ENCODE measurements at regions not wholly inside any gene's neighbourhood (a gene's known extent, or its start where the extent isn't known, plus 50 kb on each side); places are given as distances from the start of the nearest gene placed in this dataset.
"Not testable (repeated sequence)": the region's sequence is repeated elsewhere in the genome, so short reads cannot be mapped to it uniquely, and the experiment has no call there.

DNA sequence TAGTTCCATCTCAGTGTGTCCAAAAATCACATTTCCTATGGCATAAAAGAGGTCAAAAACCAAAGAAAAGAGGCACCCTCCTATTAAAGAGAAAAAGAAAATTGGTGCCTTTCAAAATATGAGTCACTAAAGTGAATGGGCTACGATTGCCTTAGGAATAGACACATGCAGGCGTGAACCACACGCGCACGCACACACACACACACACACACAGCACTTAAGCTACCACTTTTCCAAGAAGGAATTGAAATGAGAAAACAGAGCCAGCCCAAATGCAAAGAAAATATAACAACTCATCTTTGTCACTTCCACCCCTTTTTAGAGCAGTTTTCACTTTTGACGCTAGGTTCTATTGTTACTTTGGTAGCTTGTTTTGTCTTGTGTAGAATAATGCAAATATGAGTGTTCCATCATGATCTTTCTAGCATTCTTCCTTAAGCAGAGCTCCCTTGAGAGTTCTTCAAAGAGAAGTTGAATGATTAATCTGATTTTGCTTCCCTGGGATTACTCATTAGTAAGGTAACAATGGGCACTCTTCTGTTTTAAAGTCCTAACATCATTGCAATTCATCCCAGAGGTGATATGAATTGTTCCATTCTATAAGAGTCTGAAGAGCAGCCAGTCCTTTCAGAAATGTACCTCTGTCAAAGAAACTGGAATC lies 239.2 kb upstream of the GNPDA2 start:
- no peak for DNase-seq (ENCODE audit: low spot score)

DNA sequence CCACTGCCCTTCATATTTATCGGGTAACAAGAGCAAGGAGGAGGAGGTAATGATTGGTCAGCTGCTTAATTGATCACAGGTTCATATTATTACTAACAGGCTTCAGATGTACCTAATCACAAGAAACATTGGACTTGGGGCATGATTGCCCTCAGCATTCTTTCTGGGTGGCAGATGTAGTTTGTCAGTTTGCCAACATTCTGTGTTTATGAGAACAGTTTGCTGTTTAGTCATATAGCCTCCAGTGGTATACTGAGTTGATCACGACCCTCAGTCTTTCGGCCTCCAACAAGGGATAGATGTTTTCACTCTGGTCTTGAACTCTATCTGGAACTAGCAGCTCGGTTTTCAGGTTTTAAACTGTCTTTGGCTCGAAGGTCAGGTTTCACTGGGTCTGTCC lies 237.7 kb upstream of the GNPDA2 start:
- not testable (repeated sequence) for DNase-seq (ENCODE audit: low spot score)

DNA sequence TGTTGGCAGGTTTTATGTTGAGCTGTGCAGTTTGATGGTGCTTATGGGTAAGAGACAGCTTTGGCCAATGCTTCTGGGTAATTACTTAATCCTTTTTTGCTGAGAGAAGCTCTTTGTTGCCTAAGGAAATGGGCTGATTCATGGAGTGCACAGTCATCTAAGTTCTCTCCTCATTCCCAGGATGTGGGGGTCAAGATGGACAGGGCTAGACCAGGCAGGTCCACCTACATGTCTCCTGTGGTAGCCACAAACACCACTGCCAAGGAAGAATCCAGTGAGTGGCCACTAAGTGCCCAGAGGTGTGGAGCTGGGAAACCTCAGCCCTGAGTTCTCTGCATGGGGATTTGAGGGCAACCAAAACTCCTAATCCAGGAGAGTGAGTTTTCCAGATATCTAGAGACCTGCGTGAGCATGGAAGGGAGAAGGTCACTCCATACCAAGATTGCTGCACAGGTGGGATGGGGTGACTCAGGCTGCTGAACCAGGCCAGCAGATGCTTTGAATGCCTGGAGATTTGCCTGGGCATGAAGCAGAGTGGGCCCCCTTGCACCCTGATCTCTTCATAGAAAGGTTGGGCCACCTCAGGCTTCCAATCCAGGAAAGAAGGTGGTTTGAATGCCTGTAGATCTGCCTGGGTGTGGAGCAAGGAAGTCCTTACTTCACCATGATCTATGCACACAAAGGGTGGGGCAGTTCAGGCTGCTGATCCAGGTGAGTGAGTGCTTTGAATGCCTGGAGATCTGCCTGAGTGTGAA lies 234.8 kb upstream of the GNPDA2 start:
- DNase-seq (ENCODE audit: low spot score) = no peak

DNA sequence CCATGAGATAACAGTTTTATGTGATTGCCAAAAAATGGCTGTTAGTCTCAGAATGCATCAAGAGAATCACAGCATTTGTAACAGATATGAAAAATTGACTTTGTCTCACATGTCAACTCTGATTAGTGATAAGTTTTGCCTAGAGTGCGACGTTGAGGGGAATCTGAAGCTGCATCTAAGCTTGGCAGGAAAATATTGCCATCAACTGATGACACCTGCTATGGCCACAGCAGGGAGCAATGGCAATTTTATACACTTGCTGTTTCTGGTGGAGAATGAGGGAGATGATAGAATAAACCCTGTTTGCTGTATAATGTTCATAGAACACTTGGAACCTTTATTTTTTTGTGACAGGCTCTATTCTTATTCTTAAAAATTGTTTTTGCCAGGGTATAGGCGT lies 205.4 kb upstream of the GNPDA2 start:
- no peak for DNase-seq (ENCODE audit: low spot score)

DNA sequence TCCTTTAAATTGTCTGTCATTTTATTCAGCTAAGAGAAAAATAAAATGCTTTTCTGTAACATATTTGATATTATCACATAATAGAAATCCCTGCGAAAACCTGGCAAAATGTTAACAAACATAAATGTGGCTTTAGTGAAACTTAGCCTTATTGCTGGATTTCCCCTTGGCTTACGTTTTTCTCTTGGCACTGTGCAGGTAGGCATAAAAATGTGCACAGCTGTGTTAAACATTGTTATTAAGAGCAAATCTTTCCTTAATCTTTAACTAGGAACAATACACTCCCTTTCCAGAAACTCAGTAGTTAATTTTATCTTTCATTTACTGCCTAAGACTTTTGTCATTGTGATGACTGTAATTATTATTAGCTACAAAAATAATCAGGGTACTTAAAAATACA lies 202.4 kb upstream of the GNPDA2 start:
- DNase-seq (ENCODE audit: low spot score) = no peak

DNA sequence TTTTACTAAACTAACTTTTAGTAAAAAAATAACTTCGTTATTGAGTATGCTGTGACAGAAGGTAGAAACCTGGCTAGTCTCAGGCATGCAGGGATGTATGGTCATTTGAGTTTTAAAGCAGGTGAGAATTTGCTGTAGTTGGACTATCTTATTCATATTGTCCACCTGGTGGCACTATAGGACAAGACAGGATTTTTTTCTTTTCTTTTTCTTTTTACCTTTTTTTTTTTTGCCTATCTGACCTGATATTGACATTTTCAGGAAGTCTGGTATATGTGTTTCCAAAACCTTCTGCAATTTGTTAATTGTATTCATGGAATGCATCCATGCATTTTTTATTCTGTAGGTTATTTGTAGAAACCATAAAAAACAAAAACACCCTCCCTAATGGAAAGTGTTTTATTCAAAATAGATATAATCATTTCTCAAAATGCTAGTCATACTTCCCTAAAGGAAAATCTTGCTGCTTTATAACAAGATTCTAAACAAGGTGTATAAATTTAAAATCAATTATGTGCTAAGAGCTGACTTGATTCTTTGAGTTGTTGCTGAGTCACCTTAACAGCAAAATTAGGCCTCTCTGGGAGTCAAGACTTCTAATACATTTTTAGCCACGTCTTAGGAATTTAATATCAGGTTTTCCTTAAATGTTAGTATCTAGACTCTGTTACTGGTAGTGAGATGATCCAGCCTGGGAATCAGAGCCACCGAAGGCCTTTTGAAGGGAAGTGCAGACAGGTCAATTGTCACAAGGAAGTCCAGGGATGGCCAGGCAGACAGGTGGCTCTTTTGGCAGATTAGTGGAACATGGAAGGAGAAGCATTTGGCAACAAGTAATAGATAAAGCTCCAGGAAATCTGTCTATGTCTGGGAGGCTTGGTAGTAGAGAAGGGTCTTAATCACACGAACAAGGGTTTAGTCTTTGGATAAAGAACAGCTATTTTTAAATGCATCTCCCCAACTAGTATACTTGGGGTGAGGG lies 201.3 kb upstream of the GNPDA2 start:
- DNase-seq (ENCODE audit: low spot score) = peak; percentile 3

DNA sequence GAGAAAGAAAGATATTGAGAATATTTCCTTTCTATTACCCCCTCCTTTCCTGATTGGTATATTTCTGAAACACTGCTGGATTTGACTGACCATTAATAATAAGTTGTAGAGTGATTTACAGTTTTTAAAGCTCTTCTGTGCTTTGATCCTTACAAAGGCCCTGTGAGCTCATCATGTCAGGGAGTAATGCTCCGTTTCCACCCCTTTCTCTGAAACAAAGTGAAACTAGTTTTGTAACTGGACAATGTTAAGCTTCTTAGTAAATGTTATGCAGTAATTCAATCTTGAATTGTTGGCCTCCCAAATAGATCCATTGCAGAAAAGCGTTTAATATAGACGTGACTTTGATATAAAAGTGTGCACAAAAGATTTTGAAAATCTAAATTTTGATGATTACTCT lies 190.1 kb upstream of the GNPDA2 start:
- no peak for DNase-seq (ENCODE audit: low spot score)

DNA sequence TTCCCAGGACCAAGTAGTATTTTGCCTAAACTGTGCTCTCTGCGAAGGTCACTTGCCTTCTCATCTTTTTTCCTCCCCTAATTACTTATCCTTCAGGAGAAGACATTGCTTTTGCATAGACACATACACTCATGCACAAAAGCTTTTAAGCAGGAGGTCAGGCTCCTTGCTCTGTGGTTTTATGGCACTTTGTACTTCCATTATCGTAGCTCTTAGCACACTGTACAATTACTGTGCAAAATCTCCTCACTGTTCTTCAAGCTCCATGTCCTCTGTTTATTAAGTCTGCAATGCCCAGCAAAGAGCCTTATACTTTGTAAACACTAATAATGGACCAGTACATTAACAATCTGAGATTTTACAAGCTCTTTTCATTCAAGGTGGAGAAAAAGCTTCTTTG lies 188.4 kb upstream of the GNPDA2 start:
- no peak for DNase-seq (ENCODE audit: low spot score)

DNA sequence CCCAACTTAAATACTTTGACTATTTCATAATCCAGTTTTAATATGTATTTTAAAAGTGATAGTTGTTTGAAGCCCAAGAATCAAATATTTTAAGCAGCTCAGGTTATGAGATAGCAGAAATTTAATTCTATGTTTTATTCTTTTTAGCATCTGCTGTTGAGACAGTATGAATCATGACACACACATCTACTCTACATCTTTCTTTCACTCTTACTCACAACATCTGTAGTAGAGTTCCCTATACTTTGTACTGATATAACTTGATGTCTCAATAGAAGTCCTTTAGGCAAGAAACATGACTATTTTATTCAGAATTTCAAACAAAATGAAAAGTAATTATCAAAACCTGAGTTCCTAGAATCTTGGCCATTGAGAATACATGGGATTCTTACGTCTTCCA lies 187.9 kb upstream of the GNPDA2 start:
- no peak for DNase-seq (ENCODE audit: low spot score)

DNA sequence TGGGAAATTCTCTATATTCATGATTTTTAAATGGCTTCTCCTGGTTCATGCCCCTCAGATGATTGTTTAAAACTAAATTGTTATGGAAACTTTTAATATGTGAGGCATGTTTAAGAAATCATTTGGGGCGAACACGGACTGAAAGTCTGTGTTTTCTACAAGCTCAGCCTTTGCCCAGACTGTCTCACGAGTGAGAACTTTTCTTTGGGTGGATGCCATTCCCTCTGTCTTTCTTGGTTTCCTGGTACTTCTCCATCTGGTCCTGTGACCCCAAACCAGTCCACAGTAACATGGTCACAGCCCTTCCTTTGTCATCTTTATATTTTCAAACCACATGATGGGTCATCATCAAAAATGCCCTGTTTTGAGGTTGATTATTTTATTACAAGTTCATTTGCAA lies 186.6 kb upstream of the GNPDA2 start:
- DNase-seq (ENCODE audit: low spot score) = no peak

DNA sequence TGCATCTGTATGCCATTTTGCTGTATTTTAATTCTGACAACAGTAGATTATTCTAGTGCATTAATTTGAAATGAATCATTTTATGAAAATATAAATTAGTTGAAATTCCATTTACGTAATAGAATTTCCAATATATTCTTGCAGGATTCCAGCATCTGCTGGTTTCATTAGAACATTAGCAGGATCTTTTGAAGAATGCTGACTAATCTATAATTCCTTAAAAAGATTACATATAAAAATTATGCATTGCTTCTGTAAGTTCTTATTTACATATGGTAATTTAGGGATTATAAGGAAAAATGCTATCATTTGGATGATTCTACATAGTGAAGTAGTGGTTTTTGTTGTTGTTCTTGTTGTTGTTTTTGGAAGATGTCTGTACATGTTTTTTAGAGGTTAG lies 182.2 kb upstream of the GNPDA2 start:
- DNase-seq (ENCODE audit: low spot score) = no peak

DNA sequence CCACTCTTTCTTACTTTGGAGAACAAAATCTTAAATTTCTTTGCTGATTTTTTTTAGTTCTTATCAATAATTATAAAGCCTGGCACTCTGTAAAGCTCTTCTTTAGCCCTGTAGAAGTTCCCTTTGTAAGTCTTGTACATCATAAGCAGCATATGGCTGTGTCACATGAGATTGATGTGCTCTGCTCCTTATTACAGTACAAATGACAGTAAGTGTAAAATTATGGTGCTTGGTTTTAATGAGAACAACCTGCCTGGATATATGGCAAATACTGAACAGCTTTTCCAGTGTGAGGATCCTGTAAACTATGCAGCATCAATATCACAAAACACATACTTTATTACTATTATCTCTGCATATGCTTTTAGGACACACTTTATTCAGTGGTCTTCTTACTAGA lies 145.9 kb upstream of the GNPDA2 start:
- no peak for DNase-seq (ENCODE audit: low spot score)

DNA sequence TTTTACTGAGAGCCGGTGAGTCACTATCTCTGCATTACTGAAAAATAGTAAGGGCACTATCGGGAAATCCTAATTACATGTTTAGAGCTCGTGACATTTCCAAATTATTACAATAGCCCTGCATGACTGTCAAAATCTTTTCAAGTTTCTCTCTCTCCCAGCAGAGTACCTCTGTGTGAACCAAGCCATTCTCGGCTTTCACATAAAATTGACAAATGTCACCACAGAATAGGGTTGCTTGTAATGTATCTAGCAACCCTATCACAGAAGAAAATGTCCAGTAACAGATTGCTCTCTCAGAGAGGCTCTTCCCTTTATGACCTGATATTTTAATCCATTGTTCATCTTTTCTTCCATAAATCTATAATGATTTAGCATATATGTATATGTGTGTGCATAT lies 144.8 kb upstream of the GNPDA2 start:
- DNase-seq (ENCODE audit: low spot score) = no peak

DNA sequence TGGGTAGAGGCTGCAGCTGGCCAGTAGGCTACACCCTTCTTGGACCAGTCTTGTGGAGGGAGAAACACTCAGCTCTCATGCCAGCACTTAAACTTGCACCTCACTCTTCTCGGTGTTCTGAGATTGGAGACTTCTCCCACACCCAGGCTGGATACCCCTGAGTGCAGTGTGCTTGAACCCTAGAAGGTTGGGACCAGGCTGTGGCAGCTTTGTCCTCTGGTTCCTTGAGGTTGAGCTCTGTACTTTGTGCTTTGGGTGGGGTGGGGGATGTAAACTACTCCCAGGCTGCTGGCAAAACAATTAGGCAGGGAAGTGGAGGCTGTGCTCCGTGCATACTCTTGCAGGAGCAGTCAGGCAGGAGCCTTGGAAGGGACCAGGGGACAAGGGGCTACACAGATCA lies 143.6 kb upstream of the GNPDA2 start:
- DNase-seq (ENCODE audit: low spot score) = no peak

DNA sequence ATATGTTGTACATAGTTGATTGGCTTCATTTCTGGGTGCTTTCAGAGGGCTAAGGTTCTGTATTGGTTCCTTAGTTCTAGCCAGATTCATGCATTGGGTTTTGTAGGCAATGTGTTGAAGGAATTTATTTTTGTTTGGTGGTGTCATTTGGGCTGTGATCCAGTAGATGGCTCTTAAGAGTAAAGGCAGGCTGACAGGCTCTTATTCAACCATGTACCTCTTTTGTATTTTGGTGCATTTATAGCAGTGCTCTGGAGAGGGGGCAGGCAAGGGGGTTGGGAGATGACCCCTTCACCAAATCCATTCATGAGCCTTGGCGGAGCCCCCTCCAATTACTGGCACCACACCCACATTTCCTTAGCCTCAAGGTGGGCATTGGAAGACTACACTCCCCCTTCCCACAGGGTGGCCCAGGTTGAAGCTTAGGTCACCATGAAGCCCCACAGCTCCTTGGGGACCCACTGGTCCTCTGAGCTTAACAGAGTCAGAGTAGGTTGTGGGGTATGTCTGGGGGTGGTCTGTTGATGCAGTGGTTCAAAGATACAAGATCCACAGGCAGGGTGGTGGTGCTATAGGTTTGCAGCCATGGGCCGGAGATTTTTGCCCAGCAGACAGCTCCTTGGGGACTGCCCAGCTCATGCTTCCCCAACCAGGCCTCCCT lies 143.0 kb upstream of the GNPDA2 start:
- DNase-seq (ENCODE audit: low spot score) = no peak

DNA sequence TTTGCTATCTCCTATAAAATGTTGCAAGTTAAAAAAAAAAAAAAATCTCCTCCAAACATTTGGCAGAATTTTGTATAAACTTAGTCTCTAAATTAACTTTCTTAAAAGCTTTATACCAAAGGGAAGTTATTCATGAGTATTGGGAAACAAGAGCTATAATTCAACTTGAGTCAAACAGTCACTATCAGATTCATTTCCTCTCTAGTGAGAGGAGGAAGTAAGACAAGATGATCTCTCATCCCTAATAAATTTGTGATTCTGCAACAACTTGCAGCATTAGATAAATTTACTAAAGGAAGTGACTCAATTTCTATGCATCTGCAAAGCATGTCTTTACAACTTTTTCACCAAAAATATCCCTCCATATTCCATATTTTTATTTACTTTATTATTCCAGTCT lies 135.4 kb upstream of the GNPDA2 start:
- DNase-seq (ENCODE audit: low spot score) = no peak

DNA sequence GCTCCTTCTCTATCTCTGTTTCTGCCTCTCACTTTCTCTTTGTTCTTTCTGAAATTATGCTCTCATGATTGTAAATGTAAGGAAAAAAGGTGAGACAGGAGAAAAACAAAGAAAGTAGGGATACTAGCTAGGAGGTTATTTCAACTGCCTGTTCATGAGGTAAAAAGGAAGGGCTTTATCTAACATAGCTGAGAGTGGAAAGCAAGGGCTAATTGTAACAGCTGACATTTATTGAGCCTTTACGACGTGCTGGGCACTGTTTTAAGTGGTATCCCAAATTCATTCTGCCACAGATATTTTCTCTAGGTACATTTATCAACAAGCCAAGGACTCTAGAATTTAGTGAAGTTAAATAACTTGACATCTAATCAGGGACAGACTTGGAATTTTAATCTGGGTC lies 133.1 kb upstream of the GNPDA2 start:
- no peak for DNase-seq (ENCODE audit: low spot score)

DNA sequence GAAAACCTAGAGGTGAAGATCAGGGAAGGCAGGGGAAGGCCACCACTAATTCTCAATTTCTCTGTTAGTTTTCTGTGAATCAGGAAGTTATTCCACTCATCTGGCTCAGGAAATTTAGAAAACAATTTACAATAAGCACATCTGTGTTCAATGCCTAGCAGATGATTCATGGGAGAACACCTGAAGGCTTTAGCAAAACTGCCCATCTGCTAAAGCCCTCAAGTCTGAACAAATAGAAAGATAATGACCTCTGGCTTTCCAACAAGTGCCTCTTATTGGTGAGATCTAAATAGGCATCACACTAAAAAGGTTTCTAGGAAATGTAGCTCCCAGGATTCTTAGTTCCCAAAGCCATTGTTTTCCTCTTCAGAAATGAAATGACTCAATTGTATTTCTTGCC lies 122.1 kb upstream of the GNPDA2 start:
- DNase-seq (ENCODE audit: low spot score) = no peak

DNA sequence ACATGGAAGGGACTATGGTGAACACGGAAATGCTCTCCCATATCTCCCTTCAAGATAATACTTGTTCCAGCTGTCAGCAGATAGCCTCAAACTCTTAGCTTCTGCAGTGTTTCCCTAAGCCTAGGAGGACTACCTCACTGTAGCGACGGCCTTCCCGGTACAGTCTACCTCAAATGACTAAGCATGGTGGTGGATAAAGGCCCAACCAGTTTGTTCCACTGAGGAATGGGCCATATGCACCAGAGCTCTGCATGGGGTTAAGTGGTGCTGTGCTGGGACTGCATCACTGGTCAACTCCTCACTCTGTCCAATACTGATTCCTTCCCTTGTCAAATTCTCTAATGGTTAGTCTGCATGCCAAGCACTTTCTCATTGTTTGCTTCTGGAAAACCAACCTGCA lies 119.6 kb upstream of the GNPDA2 start:
- DNase-seq (ENCODE audit: low spot score) = no peak

DNA sequence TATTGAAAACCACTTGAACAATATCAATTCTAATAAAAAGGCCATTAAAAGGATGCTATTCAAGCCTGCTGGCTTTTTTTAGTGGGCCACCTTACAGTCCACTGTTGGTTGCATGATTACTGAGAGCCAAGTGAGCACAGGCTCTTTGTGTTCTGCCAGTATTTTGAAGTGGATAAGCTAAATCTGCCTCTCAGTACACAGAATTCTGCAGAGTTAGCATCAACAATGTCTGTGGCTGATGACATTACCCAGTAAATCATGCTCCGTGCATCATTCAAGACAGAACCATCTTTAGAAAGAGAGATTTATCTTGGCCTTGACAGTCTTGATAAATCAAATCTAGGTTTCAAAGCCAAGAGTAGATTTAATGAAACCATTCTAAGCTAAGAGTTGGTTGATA lies 119.0 kb upstream of the GNPDA2 start:
- DNase-seq (ENCODE audit: low spot score) = no peak

DNA sequence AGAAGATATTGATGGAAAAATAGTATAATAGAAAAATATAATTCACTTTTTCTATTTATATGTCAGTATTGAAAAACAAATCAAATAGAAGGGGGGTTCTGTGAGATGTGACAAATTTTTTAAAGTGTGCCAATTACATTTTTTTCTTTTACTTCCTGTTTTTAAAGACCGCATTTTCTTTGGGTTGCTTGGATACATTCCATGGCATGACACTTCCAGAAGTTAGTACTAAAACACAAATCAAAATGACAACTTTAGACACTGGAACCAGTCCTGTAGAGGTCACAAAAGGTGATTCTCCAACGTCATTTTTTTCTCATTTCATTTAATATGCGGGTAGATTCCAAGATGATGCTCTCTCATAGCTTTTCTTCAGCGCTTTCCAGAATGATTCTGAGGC lies 116.2 kb upstream of the GNPDA2 start:
- DNase-seq (ENCODE audit: low spot score) = no peak

DNA sequence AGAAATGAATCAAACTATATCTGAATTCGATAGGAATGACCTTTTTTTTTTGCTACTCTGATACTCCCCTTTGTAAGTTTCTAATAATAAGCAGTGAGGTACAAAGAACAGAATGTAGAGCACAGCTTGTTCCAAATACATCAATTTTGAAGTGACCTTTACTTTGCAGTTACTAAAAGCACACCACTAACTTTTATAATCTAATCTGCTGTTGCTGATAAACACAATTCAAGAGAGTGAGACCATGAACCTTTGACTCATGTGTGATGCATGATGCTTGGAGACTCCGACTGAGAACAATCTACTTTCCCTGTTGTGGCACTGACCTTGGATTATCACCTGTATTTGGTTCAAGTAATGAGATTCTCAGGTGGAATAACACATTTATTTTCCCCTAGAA lies 91.6 kb upstream of the GNPDA2 start:
- no peak for DNase-seq (ENCODE audit: low spot score)

All from activated CD4-positive, alpha-beta T cell treated with anti-CD3 and anti-CD28 coated beads, Interleukin-2, Interleukin-4, amounts not matched to agents 100 ng/mL and 50 ng/mL, durations not matched to agents 16 hours and 8 hours (primary cell).